HG03025 (cell line): ENCODE measurements at regions not wholly inside any gene's neighbourhood (a gene's known extent, or its start where the extent isn't known, plus 50 kb on each side); places are given as distances from the start of the nearest gene placed in this dataset.

Experiments
- ATAC-seq: cut with Tn5 transposase; IDR thresholded peaks from one replicate; pipeline ENCODE4 v1.9.1; 2021; ENCODE audit warnings: mild to moderate bottlenecking, moderate library complexity; ENCODE audit not compliant: unreplicated experiment, low FRiP score

DNA sequence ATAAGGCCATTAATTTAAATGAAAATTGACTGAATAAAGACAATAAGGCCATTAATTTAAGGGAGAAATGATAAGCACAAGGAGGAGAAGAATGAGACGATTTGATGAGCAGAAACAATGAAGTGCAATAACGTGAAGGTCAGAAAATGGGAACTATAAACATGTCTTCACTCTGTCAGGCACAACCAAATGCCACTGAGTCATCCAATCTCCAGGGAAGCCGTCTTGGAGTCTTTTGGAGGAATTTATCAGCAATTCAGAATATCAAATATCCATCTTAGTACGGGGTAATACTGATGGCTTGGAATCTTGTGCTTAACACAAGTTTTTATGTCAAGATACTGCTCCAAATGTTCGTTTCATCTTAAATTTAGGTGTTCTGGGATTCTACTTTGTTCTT lies 159.9 kb downstream of the CAPZA3 start:
- ATAC-seq = no peak

DNA sequence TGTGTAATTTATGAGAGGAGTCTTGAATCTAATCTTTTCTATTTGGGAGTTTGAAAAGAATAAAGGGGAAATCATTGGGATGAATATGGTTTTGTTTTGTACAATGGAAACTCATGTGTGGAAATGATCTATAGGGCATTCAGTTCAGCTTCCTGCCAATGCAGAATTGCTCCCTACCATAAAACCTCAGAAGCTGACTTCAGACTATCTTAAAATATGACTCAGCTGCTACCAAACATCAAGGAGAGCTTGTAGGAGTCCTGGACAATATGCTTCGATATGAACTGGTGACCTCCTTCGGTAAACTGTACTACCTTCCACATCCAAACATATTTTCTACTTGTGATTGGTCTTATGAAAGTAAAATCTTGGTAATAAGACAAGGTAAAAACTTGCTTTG lies 160.6 kb downstream of the CAPZA3 start:
- ATAC-seq = no peak

DNA sequence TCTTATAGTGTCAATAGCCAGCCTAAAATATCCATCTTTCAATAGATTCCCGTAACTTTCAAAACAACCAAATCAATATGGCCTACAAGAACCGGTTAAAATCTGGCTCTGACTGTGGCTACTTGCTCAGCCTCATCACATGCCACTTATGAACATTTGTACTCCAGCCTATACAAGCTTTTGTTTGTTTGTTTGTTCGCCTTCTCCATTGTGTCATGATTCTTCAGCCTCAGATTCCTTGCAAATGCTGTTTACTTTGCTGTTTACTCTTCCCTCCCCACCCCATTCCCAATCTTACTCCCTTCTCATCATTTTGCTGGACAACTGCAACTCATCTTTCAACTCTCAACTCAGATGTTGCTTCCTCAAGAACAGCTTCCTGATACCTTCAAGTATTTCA lies 161.2 kb downstream of the CAPZA3 start:
- no peak for ATAC-seq

DNA sequence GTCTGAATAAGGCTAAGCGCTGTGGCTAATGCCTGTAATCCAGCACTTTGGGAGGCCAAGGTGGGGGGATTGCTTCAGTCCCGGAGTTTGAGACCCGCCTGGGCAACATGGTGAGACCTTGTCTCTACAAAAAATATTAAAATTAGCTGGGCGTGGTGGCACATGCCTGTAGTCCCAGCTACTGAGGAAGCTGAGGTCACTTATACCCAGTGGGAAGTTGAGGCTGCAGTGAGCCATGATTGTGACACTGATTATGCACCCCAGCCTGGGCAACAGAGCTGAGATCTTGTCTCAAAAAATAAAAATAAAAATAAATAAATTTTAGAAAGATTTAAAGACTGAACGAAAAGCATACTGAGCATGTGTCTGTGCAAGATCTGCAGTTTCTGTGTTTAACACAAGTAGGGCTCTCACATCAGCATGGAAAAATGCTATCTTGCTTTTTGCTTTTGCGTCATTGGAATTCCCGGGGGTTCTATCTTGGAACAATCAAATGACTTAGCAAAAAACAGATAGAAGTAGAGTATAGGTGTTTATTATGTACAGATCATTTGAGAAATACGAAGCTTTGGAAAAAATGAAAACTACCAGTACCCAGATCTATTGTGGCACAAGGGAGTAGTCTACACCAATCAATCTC lies 161.9 kb downstream of the CAPZA3 start:
- ATAC-seq = no peak

DNA sequence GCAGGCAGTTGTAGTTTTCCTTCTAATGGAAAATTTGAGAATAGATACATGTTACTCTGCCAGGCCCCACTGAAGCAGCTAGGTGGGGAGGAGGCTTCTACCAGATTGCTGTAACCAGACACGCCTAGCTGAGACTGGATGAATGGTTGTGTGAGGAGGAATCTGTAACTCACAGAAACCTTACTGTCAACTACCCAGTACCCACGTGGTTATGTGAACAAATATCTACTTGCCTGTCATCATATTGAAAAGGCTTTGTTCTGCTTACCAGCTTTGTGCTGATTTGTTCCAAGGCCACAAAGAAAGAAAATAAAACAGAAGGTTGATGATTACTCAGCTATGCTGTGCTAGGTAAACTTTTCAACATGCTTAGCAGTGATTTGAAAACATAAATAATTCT lies 167.2 kb downstream of the CAPZA3 start:
- ATAC-seq = no peak

DNA sequence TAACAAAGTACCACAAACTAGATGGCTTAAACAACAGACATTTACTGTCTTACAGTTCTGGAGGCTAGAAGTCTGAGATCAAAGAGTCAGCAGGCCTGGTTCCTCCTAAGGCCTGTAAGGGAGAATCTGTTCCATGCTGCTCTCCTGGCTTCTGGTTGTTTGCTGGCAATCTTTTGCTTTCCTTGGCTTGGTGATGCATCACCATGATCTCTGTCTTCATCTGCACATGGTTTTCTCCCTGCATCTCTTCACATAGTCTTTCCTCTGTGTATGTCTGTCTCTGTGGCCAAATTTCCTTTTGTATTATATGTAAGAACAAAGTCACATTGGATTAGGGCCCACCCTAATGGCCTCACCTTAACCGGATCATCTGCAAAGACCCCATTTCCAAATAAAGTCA lies 168.5 kb downstream of the CAPZA3 start:
- ATAC-seq = no peak

DNA sequence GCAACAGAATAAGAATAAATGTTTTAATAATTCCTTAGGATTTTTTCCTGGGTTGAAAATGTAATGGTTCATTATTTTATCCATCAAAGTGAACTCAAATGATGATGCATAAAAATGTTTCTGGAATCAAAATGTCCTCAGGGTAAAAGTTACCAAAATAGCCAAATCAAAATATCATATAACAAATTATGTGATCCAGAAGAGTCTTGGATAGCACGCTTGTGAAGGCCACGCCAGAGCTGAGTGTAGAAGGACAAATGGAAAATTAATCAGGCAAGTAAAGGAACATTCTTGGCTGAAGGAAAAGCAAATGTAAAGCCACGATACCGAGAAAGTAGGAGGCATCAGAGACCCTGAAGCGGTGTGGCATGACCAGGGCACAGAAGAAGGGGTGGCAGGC lies 169.2 kb downstream of the CAPZA3 start:
- no peak for ATAC-seq

DNA sequence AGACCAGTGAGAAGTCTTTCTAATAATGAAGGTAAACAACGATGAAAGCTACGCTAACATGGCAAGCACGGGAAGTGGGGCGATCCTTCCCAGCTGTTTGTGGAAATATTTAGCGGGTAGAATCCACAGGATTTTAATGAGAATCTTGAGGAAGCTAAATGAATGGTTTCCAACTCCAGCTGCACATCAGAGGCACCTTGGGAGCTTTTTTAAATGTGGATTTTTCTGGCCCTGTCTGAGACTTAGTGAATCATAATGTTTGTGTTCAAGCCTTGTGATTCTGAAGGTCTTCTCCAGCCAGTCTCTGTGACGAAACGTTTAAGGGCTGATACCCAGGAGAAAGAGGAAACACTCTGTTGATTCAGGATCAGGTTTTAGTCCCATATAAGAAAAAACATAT lies 169.8 kb downstream of the CAPZA3 start:
- ATAC-seq = no peak

DNA sequence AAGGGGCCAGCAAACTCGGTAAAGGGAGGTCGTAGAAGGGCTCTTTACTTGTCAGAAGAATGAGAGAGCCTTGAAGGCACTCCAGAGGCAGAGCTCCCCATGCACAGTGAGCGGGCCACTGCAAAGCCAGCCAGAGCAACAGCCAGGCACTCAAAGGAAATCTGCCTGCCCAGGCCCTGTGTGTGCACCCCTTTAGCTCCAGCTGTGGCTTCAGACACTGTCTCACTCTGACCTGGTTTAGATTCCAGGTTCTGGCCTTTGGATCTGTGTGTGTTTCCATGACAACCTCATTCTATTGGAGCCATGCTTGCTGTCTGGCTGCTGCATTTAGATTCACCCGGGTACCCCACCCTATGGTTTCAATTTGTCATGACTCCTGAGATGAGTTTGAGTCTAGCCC lies 170.3 kb downstream of the CAPZA3 start:
- no peak for ATAC-seq

DNA sequence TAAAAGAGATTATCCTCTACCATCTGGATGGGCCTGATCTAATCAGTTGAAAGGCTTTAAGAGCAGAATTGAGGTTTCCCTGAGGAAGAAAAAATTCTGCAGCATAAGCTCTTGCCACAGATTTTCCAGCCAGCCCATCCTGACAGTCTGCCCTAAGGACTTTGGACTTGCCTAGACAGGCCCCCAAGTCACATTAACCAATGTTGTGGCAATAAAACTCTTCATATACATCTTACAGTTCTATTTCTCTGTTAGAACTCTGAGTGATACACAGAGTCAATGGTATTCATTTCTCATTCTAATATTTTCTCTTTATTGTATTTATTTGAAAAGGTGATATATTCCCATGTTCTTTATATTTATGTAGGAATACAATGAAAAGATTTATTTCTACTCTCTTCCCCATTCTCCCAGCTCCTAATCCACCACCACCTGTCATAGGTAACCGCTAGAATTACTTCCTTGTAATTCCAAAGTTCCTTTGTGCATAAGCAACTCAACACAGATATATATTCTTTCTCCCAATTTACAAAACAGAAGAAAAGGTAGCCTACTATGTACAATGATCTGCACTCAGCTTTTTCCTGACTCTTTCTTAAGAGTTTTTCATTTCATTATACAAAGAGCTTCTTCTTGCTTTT lies 182.1 kb downstream of the CAPZA3 start:
- ATAC-seq = no peak

DNA sequence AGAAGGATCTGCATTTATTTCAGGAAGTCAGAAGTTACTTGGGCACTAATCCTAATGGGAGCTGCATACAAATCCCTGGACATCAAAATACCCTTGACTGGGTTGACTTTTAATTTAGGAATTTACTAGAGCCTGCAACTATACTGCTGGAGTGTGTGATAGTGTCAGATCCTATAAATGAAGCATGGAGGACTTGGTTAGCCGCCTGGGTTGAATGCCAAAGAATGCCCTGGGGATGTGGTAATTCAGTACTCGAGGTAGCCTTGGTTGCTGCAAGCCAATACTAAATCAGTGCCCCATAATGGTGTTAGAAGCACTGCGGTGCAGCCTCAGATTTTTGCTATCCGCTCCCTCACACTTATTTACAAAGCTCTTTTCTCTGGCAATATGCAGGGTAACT lies 184.9 kb downstream of the CAPZA3 start:
- ATAC-seq = no peak

DNA sequence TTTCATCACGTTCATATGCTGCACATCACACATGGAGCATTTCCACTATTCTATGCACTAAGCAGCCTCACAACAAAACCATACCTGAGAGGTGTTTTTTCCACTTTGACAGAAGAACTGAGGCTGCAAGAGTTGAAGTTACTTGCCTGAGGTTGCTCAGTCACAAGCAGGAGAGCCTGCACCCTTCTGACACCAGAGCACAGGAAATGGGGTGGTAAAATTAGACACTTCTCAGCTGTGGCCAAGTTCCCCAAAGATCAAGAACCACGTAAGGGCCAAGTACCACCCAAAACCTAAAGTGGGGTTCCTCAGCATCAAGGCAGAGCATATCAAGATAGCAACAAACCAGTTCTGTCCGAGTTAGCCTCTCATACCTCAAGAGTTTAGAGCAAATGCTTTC lies 185.8 kb downstream of the CAPZA3 start:
- no peak for ATAC-seq

DNA sequence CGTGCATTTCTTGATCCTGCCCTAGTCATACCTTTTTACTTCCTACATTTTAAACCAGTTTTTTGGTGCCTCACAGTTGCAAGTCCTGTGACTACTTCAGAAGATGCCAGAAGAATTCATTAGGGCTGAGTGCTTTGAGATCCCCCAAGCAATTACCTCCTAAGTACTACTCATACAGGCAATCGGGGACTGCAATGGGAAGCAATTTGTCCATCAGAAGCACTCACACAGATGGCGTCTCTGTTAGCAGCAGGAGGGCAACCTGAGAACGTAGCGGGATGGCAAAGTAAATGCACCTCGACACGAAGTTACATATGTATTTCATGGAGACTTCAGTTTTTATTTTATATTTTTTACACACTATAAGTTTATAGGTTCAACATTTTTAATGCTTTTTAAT lies 188.3 kb downstream of the CAPZA3 start:
- ATAC-seq = no peak

DNA sequence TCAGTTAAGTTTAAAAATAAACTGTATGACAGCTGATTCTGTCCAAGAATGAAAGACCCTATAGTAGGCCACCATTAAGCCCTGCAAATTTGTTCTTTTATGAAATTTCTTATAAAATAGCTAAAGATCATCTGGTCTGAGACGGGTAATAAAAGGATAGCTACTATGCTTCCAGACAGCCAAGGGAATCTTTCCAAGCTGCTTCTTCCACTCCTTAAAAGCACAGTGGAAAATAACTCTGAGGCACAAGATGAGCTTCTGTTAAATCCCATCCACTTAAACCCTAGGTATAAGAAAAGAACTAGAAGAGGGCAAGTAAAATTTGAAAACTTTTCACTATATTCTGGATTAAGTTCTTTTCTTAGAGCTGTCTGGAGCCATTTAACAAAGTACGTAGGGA lies 194.3 kb downstream of the CAPZA3 start:
- ATAC-seq = no peak

DNA sequence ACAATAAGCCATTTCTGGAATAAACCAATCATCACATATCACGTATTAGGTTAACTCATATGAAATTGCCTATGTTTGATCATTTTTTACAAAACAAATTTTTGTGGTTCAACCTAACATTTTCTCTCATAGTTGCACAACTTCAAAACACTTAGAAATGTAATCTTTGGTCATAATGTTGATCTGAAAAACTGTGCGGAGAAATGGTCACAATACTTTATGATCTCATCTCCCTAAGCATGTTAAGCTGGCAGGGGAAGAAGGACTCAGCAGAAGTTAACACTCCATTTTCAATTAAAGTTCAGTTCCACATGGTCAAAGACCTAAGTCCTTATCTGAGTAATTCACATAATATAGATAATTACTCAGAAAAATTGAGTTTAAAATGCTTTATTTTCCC lies 194.8 kb downstream of the CAPZA3 start:
- no peak for ATAC-seq

DNA sequence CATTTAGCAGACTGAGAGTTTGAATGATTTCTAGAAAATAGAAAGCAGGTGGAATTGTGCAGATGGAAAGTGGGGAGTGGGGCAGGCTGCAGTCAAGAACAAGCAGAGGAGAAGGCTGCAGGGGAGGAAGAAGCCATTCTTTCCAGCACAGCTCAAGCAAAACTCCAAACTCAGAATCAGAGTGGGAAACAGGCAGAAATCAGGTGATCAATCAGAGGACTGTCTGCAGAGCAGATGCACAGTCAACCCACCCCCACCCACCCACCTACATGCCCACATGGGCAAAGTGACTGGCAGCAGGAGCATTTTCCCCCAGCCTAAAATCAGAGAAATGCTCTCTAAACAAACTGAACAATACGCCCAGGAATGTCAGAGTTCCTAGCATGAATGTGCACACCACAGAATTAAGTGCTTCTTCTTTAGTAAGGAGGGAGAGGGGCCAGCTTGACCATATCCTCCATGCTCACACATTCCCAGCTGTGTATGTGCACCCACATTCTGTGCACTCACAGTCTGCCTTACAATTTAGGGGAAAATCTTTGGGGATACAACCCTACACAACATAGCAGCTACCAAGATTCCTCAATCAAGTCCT lies 194.1 kb upstream of the PLEKHA5 start:
- no peak for ATAC-seq

DNA sequence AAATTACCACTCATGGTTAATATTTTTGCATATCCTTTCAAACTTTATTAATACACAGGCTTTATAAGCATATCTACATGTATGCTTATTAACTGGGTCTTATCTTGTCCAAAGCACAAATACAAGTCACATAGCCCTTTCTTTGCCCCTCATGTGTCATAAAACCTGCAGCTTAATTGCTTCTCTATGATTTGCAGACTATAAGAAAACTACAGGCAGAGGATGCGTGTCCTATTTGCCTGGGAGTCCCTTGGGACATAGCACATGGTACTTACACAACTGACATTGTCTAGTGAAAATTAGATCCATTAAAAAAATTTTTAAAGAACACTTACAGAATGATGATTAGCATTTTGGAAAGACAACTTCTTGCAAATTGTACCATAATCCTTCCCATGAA lies 190.5 kb upstream of the PLEKHA5 start:
- ATAC-seq = no peak

DNA sequence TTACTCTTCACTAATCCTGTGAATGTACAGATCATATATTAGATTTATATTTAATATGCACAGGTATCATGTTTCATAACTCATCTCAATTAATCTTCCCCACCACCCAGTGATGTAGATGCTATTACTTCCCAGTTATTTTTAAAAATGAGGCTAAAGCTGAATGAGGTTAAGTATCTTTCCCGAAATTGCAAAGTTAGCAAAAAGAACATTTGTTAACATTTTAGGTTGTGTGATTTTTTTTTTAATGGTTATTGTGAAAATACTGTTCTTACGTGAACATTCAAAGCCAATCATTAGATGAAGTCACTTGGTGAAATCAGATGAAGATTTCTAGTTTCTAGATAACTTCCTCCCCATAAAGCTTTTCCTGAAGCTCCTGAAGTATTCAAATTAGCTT lies 186.9 kb upstream of the PLEKHA5 start:
- no peak for ATAC-seq

DNA sequence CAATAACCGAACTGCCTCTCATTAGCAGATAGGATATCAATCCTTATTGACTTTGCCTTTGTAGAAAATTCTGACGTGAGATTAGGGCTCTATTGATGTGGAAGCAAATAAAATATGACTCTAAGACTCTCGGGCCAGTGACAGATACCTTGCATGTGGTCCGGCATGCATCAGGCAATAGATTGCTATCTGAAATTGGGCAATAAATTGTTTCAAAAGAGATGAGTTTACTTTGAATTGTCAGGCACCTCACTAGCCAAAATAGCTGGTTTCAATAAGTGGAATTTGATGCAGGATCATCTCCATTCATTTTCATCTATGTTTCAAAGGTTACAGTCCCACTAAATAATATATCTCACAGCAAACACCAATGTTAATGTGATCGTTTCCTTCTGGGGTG lies 186.3 kb upstream of the PLEKHA5 start:
- ATAC-seq = no peak

DNA sequence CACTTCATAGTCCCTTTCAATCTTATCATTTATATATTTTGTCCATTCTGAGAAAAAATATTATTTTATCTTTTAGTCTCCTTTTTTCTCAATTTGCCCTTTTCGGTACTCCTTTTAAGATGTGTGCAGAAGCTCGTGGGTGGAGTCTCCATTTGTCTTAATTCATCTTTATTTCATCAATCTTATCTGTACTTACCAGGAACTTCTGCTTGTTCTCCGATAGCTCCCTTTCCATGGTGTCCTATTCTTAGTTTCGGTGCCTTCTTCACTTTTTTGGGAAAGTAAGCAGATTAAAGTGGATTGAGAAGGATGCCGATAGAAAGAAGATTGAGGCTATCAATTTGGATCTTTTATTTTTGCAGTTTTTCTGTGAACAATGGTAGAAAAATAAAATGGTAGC lies 183.4 kb upstream of the PLEKHA5 start:
- no peak for ATAC-seq

DNA sequence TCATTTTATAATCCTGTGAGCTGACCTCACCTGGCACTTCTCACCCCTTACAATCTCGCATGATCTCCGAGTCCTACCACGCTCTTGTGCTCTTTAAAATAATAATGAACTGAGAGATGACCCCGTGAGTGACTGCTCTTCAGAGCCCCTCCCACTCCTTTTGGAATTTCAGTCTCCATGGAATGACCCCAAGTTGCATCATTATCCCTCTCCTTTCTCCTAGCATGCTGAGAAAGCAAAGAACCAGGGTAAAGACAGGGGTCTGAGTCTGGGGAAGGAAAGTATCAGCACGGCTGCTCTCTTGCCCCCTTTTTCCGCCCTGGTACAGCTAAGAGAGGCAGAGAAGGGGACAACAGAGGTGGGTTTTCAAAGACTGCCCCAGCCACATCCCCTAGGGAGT lies 178.3 kb upstream of the PLEKHA5 start:
- ATAC-seq = no peak

DNA sequence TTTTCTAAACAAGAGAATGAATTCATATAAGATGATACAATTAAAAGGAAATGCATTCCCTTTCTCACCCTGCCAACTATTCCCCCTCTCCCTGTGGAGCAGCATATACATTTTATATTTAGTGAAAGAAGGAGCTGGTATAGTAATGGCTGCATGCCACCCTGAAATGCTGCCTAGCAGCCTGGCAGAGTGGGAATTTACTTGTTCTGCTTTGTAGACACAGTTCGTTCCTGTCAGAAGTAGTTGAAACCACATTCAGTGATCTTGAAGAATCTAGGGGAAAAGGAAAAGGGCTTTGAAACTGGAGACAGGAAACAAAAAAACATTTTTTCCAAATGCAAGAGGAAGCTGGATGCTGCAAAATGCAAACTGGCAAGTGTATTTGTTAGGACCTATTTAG lies 176.0 kb upstream of the PLEKHA5 start:
- no peak for ATAC-seq
